Ascending aorta (tissue), 2 donors: ENCODE measurements at regions not wholly inside any gene's neighbourhood (a gene's known extent, or its start where the extent isn't known, plus 50 kb on each side); places are given as distances from the start of the nearest gene placed in this dataset.

Experiments used
- DNase-seq, 2 donors: peaks; one replicate each; pipeline ENCODE4 v3.0.0-alpha.2; 2019; ENCODE audit warnings: low spot score in 2 of 2
- H3K27ac ChIP-seq, 2 donors: fragments of 200-600 bp; sonication (generic); one replicate each; pipeline ENCODE4 v1.5.1; 2016 to 2017; ENCODE audit warnings: mild to moderate bottlenecking in 1 of 2
- H3K27me3 ChIP-seq: fragments of 200-600 bp; sonication (generic); one replicate; pipeline ENCODE4 v1.5.1; 2017
- H3K36me3 ChIP-seq, 2 donors: fragments of 200-600 bp; sonication (generic); one replicate each; pipeline ENCODE4 v1.5.1; 2016
- H3K4me1 ChIP-seq, 2 donors: fragments of 200-600 bp; sonication (generic); one replicate each; pipeline ENCODE4 v1.5.1; 2016 to 2017; ENCODE audit warnings: mild to moderate bottlenecking in 1 of 2
- H3K4me3 ChIP-seq, 2 donors: fragments of 200-600 bp; sonication (generic); one replicate each; pipeline ENCODE4 v1.5.1; 2016 to 2017; ENCODE audit warnings: mild to moderate bottlenecking in 1 of 2
- H3K9me3 ChIP-seq, 2 donors: fragments of 200-600 bp; sonication (generic); one replicate each; pipeline ENCODE4 v1.5.1; 2016
- CTCF ChIP-seq, 3 experiments: fragments of 200-600 bp in 2 of 3; fragments of 450-650 bp in 1 of 3; sonication (generic) in 2 of 3; IDR thresholded peaks; one replicate each; pipeline ENCODE4 v1.5.1; 2016 to 2019; ENCODE audit warnings: antibody characterized with exemption in 3 of 3, mild to moderate bottlenecking in 1 of 3, moderate library complexity in 1 of 3
- intact Hi-C: fragments of 100-400 bp; cut with DNase I; formaldehyde crosslinking; loops from one replicate; pipeline ENCODE4 v1.15.1; 2023

- Histone ChIP-seq H3K4me1 (no peaks in the 10 kb centered on the region), H3K4me3 (no peak overlapping the region), H3K27ac (no peak overlapping the region), H3K36me3 (no peaks in the 10 kb centered on the region), H3K27me3 (no peaks in the 10 kb centered on the region), H3K9me3 (no peaks in the 10 kb centered on the region)
- TF ChIP-seq CTCF (IDR thresholded peaks at IDR 0.05) = no peak
- DNase-seq = no peak
- intact Hi-C loops = no loop called here
Measured at GRCh38 chr16:66298006-66298405, 68.5 kb upstream of the CDH5 start.

GRCh38 chr16:66296591-66296990, 69.9 kb upstream of the CDH5 start:
- no peaks in the 10 kb centered on the region for H3K36me3 ChIP-seq
- intact Hi-C loops = no loop called here
- no peak for TF ChIP-seq CTCF (IDR thresholded peaks at IDR 0.05)
- no peaks in the 10 kb centered on the region for H3K9me3 ChIP-seq
- no peaks in the 10 kb centered on the region for H3K4me1 ChIP-seq
- H3K27ac ChIP-seq = no peak overlapping the region
- no peak overlapping the region for H3K4me3 ChIP-seq
- H3K27me3 ChIP-seq = no peaks in the 10 kb centered on the region
- no peak for DNase-seq

- no peak overlapping the region for H3K4me3 ChIP-seq
- no peak for DNase-seq
- H3K36me3 ChIP-seq = no peaks in the 10 kb centered on the region
- no peaks in the 10 kb centered on the region for H3K4me1 ChIP-seq
- no peak for TF ChIP-seq CTCF (IDR thresholded peaks at IDR 0.05)
- no peaks in the 10 kb centered on the region for H3K27me3 ChIP-seq
- intact Hi-C loops = no loop called here
- H3K27ac ChIP-seq = no peak overlapping the region
- no peaks in the 10 kb centered on the region for H3K9me3 ChIP-seq
Measured at GRCh38 chr16:66295761-66296546, 70.5 kb upstream of the CDH5 start.

- DNase-seq = no peak
- TF ChIP-seq CTCF (IDR thresholded peaks at IDR 0.05) = no peak
Measured at GRCh38 chr16:66295213-66295612, 71.3 kb upstream of the CDH5 start.

GRCh38 chr16:66294507-66294906, 72.0 kb upstream of the CDH5 start:
- DNase-seq = no peak
- TF ChIP-seq CTCF (IDR thresholded peaks at IDR 0.05) = no peak

More at GRCh38 chr16:66295213-66295612, 71.3 kb upstream of the CDH5 start:
- H3K4me1 ChIP-seq = no peaks in the 10 kb centered on the region
- H3K36me3 ChIP-seq = no peaks in the 10 kb centered on the region
- H3K27ac ChIP-seq = no peak overlapping the region
- H3K9me3 ChIP-seq = no peaks in the 10 kb centered on the region
- no peak overlapping the region for H3K4me3 ChIP-seq
- intact Hi-C loops = no loop called here
- H3K27me3 ChIP-seq = no peaks in the 10 kb centered on the region

More at GRCh38 chr16:66294507-66294906, 72.0 kb upstream of the CDH5 start:
- Histone ChIP-seq H3K9me3 (no peaks in the 10 kb centered on the region), H3K27me3 (no peaks in the 10 kb centered on the region), H3K36me3 (no peaks in the 10 kb centered on the region), H3K4me3 (no peak overlapping the region), H3K27ac (no peak overlapping the region), H3K4me1 (no peaks in the 10 kb centered on the region)
- intact Hi-C loops = no loop called here
